ENCODE measurements at regions not wholly inside any gene's neighbourhood (a gene's known extent, or its start where the extent isn't known, plus 50 kb on each side); places are given as distances from the start of the nearest gene placed in this dataset.

DNA sequence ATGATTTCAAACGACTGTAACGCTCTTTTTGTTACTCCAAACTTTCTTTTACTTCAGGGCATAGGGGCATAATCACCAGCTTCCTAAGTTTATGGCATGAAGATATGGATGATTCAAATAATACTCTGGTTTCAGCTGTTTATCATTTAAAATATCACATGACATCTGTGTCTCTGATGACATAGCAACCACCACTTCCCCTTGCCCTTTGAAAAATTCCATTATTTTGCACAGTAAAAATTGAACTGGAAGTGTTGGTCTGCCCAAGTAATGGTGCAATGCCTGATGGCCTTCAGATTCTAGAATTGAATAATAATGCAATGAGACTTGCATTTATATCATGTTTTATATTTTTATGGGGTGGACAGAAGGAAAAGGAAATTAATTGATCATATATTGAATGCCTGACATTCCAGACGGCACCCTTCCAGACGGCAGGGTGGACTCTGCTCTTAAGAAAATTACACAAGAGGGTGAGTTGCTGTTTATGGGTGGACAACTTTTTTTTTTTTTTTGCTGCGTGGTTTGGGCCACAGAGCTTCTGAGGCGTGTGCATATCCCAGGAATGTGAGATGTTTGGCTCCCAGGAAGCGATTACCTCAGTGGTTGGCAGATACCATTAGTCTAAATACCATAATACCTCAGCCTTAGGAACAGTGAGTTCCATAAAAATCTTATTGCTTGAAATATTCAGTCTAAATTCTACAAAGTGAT lies 101.7 kb upstream of the ZNF521 start:
- no peak for DNase-seq

- DNase-seq = no peak
Measured at GRCh38 chr18:25451077-25451658, 99.2 kb upstream of the ZNF521 start.

- no peak for DNase-seq
Measured at GRCh38 chr18:25449046-25449445, 97.1 kb upstream of the ZNF521 start.

GRCh38 chr18:25446972-25447371 lies 95.0 kb upstream of the ZNF521 start:
- no peak for DNase-seq

- no peak for DNase-seq
Measured at GRCh38 chr18:25445430-25445829, 93.5 kb upstream of the ZNF521 start.

- DNase-seq = no peak
Measured at GRCh38 chr18:25443776-25444175, 91.8 kb upstream of the ZNF521 start.

- no peak for DNase-seq
Measured at GRCh38 chr18:25435149-25435782, 83.3 kb upstream of the ZNF521 start.

- no peak for DNase-seq
Measured at GRCh38 chr18:25434745-25435144, 82.8 kb upstream of the ZNF521 start.

GRCh38 chr18:25433590-25433989 lies 81.6 kb upstream of the ZNF521 start:
- DNase-seq = no peak

DNA sequence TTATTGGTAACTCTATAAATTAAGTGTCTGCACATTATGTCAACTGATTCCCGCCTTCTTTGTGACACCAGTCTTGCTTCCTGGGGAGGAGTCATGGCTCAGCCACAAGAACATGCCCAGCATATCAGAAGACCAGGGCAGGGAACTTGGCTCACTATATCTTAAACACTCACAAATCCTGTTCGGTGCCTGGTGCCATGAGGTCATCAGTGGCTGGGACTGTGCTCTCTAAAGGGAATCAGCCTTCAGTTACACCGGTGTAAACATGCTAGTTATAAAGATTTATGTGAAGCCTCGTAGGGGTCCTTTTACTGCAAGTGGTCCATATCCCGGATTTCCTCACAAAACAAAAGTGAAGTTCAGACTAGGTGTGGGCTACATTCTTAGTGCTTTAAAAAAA lies 73.1 kb upstream of the ZNF521 start:
- DNase-seq = no peak

DNA sequence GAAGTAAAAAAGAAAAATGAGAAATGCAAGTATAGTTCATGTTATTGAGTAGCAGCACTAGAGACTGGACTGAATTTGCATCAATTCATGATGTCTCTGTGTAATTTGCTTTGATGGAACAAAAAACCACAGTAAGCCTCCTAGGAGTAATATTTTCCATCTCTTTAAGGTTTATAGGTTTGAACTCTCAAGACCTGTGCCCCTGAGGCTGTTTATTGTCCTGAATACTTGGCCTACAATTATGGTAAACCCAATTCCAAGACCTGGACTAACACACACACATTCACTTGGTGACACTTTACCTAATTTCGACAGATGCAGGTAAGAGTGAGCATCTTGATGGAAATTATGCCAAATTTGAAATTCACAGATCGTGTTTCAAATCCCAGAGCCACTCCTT lies 71.8 kb upstream of the ZNF521 start:
- DNase-seq = no peak

DNA sequence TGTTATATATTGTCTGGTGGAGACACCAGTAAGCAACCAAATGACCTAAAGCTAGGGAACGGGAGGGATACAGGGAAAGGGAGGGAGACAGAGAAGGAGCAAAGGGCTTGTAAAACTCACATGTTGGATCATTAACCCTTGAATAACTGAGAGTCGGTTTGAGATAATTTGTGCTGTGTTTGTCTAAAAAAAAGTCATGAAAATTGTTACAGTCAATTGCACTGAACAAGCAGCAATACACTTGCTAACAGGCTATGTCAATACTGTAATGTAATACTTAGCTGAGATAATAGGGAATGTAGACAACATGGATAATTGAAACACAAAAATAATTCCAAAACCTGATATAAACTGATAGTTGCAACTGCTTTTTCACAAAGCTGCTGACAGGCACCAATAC lies 71.3 kb upstream of the ZNF521 start:
- DNase-seq = no peak

DNA sequence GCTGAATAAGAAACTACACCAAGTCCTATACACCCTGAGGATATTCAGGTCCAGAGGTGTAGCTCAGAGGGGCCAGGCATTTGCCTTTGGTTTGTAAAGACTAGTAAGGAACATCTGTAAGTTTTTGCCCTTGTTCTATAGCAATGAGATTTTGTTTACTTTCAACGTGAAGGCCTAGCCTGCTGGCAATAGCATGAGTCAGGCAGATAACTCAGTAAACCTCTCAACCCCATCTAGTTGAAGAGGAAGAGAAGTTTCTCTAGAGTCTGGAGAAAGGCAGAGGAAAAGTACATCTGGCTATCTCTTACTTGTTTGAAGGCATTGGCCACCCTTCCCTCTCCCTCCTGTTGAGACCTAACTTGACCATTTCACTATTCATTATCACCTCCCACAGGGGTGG lies 70.3 kb upstream of the ZNF521 start:
- DNase-seq = no peak

DNA sequence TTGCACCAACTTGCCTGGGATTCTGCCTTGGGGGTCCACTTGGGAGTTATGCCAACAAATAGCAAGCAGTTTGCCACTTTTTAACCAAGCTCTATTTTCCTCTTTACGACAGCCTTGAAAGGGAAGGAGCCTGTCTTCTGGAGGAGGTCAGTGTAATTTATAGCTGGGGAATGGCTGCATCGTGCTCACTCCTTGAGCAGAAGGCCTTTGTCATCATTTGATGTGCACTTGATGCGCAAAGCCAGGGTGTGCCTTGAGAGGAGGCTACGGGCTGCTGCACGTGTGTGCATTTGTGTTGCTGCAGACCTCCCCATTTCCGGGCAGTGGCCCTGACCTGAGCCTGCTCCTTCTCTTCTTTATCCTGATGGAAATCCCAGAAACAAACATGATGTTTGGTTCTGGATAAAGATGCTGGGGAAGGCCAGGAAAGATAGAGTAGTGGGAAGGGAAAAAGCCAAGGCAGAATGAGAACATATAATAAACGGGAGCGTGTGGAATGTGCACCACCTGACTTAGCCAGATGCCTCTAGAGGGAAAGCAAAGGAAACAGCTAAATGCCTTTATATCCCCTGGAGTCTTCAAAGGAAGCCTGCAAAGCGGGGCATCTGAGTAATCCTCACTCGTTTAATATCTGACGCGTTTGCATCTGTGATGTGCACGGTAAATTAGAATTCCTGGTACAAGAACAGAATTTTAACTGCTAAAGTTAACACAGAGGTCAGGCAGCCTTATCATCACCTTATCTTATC lies 68.3 kb upstream of the ZNF521 start:
- DNase-seq = no peak

DNA sequence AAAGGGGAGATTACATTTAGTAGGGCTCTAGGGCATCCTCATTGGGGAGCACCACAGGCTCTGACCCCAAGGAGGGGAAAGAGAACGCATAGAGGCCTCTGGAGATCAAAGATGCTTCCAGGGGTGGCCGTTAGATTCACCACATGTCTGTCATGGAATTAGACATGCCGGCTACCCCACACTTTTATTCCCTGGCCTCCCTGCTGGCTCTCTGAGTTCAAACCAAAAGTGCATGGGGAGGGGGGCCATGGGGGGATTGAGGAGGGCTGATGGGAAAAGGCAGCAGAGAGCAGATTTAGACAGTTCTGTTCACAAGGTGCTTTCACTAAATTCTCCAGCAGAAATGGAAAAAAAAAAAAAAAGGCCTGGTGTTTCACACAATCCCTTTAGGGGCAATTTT lies 64.4 kb upstream of the ZNF521 start:
- DNase-seq = no peak

- DNase-seq = no peak
Measured at GRCh38 chr18:25409971-25410370, 58.0 kb upstream of the ZNF521 start.

DNA sequence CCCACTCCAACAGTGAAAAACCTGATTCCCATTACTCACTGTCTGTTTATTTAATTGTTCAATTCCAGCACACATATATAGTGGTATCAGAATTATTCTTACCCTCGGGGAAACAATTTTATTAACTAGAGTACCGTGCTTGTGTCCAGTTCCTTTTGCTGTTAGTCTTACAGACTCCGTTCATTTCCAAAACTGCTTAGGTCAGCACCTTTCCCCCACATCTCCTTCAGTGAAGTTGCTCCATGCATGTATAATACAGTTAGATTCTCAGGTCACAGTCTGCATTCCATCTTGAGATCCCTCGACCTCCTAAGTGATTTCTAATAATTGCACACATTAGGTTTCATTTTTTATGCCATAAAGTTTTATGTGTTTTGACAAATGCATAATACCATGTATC lies 56.3 kb upstream of the ZNF521 start:
- no peak for DNase-seq

Data from amygdala (tissue), 56 donors.